ENCODE measurements at regions not wholly inside any gene's neighbourhood (a gene's known extent, or its start where the extent isn't known, plus 50 kb on each side); places are given as distances from the start of the nearest gene placed in this dataset.

- DNase-seq (ENCODE audit: low read depth in 2 of 2) = no peak
Measured at GRCh38 chr20:41671143-41671542, 53.0 kb upstream of the CHD6 start.

GRCh38 chr20:41670631-41671030 is 52.5 kb upstream of the CHD6 start:
- no peak for DNase-seq (ENCODE audit: low read depth in 2 of 2)

- DNase-seq (ENCODE audit: low read depth in 2 of 2) = no peak
Measured at GRCh38 chr20:41669708-41670263, 51.6 kb upstream of the CHD6 start.

GRCh38 chr20:41668057-41668749 is 50.0 kb upstream of the CHD6 start:
- DNase-seq (ENCODE audit: low read depth in 2 of 2) = no peak
